Endodermal cell (in vitro differentiated cells): ENCODE measurements at regions not wholly inside any gene's neighbourhood (a gene's known extent, or its start where the extent isn't known, plus 50 kb on each side); places are given as distances from the start of the nearest gene placed in this dataset.

Experiments
- DNase-seq: peaks from one replicate; pipeline ENCODE4 v3.0.0-alpha.2; 2017
- H3K27ac ChIP-seq: 2 replicates; pipeline ENCODE4 v1.5.1; 2013; ENCODE audit warnings: mild to moderate bottlenecking, low read depth, low read length, moderate library complexity
- H3K27me3 ChIP-seq: 2 replicates; pipeline ENCODE4 v1.6.1; 2013; ENCODE audit warnings: mild to moderate bottlenecking, low read length, moderate library complexity; ENCODE audit not compliant: insufficient read depth, control insufficient read depth, poor library complexity, severe bottlenecking
- H3K36me3 ChIP-seq: 2 replicates; pipeline ENCODE4 v1.7.0; 2013; ENCODE audit warnings: mild to moderate bottlenecking, low read length, moderate library complexity; ENCODE audit not compliant: control insufficient read depth, insufficient read depth
- H3K4me1 ChIP-seq: one replicate; pipeline ENCODE4 v1.7.0; 2013; ENCODE audit warnings: low read length; ENCODE audit not compliant: control insufficient read depth, insufficient read depth
- H3K4me3 ChIP-seq: 2 replicates; pipeline ENCODE4 v1.5.1; 2013; ENCODE audit warnings: mild to moderate bottlenecking, low read length, moderate library complexity
- H3K9ac ChIP-seq: 2 replicates; pipeline ENCODE4 v1.6.1; 2013; ENCODE audit warnings: mild to moderate bottlenecking, low read length, moderate library complexity; ENCODE audit not compliant: poor library complexity, severe bottlenecking; ENCODE audit errors: extremely low read depth
- H3K9me3 ChIP-seq: 2 replicates; pipeline ENCODE4 v1.6.1; 2013; ENCODE audit warnings: mild to moderate bottlenecking, low read length, moderate library complexity; ENCODE audit not compliant: control insufficient read depth
- H3K27ac Mint-ChIP-seq: 2 replicates; pipeline ENCODE4 v1.8.0; 2020; ENCODE audit warnings: mixed read lengths
- H3K27me3 Mint-ChIP-seq: 2 replicates; pipeline ENCODE4 v1.8.0; 2021; ENCODE audit warnings: mild to moderate bottlenecking, mixed read lengths; ENCODE audit not compliant: insufficient read depth
- H3K36me3 Mint-ChIP-seq: 2 replicates; pipeline ENCODE4 v1.8.0; 2020; ENCODE audit warnings: low read depth, mixed read lengths
- H3K4me1 Mint-ChIP-seq: 2 replicates; pipeline ENCODE4 v1.8.0; 2020; ENCODE audit warnings: mixed read lengths
- H3K4me3 Mint-ChIP-seq: 2 replicates; pipeline ENCODE4 v1.8.0; 2020; ENCODE audit warnings: mild to moderate bottlenecking, moderate library complexity, mixed read lengths
- H3K9me3 Mint-ChIP-seq: 2 replicates; pipeline ENCODE4 v1.8.0; 2020; ENCODE audit warnings: mild to moderate bottlenecking, mixed read lengths
- WGBS, 2 experiments: methylation state at CpG; one replicate each; pipeline versions ENCODE4 v1.1.5 to v1.1.7; 2013; ENCODE audit warnings: missing lambda C conversion rate in 2 of 2, mixed read lengths in 1 of 2; ENCODE audit not compliant: insufficient coverage in 1 of 2, insufficient read length in 1 of 2; 5-methylcytosine and 5-hydroxymethylcytosine counted together
- TF ChIP-seq, protein P1 (sequence below): fragments of 200-600 bp; sonication (generic); conservative IDR thresholded peaks from 2 replicates; pipeline ENCODE4 v1.5.0; 2021; ENCODE audit warnings: antibody characterized with exemption, mild to moderate bottlenecking

DNA sequence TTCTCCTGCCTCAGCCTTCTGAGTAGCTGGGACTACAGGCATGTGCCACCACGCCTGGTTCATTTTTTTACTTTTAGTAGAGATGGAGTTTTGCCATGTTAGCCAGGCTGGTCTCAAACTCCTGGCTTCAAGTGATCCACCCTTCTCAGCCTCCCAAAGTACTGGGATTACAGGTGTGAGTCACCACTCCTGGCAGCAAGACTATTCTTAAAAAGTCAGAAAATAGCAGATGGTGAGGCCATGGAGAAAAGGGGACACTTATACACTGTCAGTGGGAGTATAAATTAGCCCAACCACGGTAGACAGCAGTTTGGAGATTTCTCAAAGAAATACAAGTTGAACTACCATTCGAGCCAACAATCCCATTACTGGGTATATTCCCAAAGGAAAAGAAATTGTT is 603.3 kb upstream of the TBL1XR1 start:
- no peak overlapping the region for H3K4me3 ChIP-seq
- no peaks in the 10 kb centered on the region for H3K9me3 ChIP-seq
- Mint-ChIP-seq H3K36me3 (no peaks in the 10 kb centered on the region), H3K27me3 (no peaks in the 10 kb centered on the region), H3K27ac (no peak overlapping the region), H3K4me3 (no peak overlapping the region), H3K4me1 (peaks cover 18% of the 10 kb centered on the region), H3K9me3 (no peaks in the 10 kb centered on the region)
- no peaks in the 10 kb centered on the region for H3K36me3 ChIP-seq
- no peak overlapping the region for H3K27ac ChIP-seq
- H3K9ac ChIP-seq, result no peak overlapping the region
- TF ChIP-seq, protein P1, sequence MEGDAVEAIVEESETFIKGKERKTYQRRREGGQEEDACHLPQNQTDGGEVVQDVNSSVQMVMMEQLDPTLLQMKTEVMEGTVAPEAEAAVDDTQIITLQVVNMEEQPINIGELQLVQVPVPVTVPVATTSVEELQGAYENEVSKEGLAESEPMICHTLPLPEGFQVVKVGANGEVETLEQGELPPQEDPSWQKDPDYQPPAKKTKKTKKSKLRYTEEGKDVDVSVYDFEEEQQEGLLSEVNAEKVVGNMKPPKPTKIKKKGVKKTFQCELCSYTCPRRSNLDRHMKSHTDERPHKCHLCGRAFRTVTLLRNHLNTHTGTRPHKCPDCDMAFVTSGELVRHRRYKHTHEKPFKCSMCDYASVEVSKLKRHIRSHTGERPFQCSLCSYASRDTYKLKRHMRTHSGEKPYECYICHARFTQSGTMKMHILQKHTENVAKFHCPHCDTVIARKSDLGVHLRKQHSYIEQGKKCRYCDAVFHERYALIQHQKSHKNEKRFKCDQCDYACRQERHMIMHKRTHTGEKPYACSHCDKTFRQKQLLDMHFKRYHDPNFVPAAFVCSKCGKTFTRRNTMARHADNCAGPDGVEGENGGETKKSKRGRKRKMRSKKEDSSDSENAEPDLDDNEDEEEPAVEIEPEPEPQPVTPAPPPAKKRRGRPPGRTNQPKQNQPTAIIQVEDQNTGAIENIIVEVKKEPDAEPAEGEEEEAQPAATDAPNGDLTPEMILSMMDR, result no peak
- DNase-seq, result no peak
- 90 to 97% methylated on average over 2 to 3 of the region's 3 CpGs for WGBS, 2 experiments
- no peaks in the 10 kb centered on the region for H3K27me3 ChIP-seq
- peaks cover 3% of the 10 kb centered on the region for H3K4me1 ChIP-seq

DNA sequence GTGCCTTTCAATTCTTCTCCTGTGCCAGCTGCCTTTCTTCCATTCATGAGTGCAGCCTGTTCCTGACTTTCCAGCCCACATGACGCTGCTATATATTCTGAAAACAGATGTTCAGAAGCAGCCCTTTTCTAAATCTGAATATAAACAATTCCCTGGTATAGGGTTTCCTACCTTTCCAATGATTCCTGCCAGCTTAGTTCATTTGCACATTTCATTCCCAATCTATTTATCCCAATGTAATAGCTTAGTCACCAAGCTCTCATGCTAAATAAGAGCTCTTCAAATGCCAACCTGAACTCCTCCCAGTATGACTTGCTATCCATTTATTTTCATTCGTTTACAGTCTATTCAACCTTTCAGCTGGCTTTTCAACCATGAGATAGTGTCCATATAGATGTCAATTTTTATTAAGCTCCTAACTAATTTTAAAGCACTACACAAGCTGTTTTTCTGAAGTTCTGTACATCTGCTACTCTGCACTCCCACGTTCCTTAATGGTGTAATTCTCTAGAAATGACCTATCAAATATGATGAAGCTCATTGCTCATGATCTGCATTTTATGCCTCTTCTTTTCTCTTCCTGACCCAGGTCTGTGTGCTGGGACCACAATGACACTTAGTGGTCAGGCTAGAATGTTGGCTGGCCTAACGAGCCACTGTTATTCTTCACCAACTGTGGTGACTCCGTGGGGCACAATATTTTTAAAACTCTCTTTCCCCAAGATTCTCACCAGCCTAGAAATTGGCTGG is 605.0 kb upstream of the TBL1XR1 start:
- no peak overlapping the region for H3K4me3 Mint-ChIP-seq

GRCh38 chr3:177803500-177803899 is 606.2 kb upstream of the TBL1XR1 start:
- H3K36me3 Mint-ChIP-seq, result peaks cover 9% of the 10 kb centered on the region

More for the DNA sequence above, 605.0 kb upstream of the TBL1XR1 start:
- no peaks in the 10 kb centered on the region for H3K27me3 Mint-ChIP-seq
- no peaks in the 10 kb centered on the region for H3K9me3 ChIP-seq
- 84 to 90% methylated on average over 4 to 5 of the region's 5 CpGs for WGBS, 2 experiments
- no peaks in the 10 kb centered on the region for H3K27me3 ChIP-seq
- no peaks in the 10 kb centered on the region for H3K36me3 ChIP-seq
- no peak overlapping the region for H3K4me3 ChIP-seq
- H3K9me3 Mint-ChIP-seq, result peaks cover 2% of the 10 kb centered on the region
- no peaks in the 10 kb centered on the region for H3K36me3 Mint-ChIP-seq
- peaks cover 10% of the 10 kb centered on the region for H3K4me1 ChIP-seq
- H3K27ac Mint-ChIP-seq, result no peak overlapping the region
- no peak overlapping the region for H3K9ac ChIP-seq
- DNase-seq, result no peak
- H3K4me1 Mint-ChIP-seq, result peaks cover 28% of the 10 kb centered on the region
- no peak overlapping the region for H3K27ac ChIP-seq
- TF ChIP-seq, protein P1, result no peak

More at GRCh38 chr3:177803500-177803899, 606.2 kb upstream of the TBL1XR1 start:
- 95 to 100% methylated on average over 3 to 4 of the region's 4 CpGs for WGBS, 2 experiments
- Mint-ChIP-seq H3K9me3 (peaks cover 12% of the 10 kb centered on the region), H3K4me3 (no peak overlapping the region), H3K27ac (no peak overlapping the region), H3K4me1 (peaks cover 32% of the 10 kb centered on the region), H3K27me3 (no peaks in the 10 kb centered on the region)
- H3K27ac ChIP-seq, result no peak overlapping the region
- H3K27me3 ChIP-seq, result no peaks in the 10 kb centered on the region
- DNase-seq, result no peak
- H3K9ac ChIP-seq, result no peak overlapping the region
- H3K9me3 ChIP-seq, result peaks cover 4% of the 10 kb centered on the region
- H3K4me1 ChIP-seq, result peaks cover 10% of the 10 kb centered on the region
- H3K4me3 ChIP-seq, result no peak overlapping the region
- H3K36me3 ChIP-seq, result no peaks in the 10 kb centered on the region
- TF ChIP-seq, protein P1, result no peak
